GM12878 (cell line): ENCODE measurements at regions not wholly inside any gene's neighbourhood (a gene's known extent, or its start where the extent isn't known, plus 50 kb on each side); places are given as distances from the start of the nearest gene placed in this dataset.

Source experiments
- ATAC-seq: fragments of 200-7000 bp; cut with Tn5 transposase; 3 replicates; pipeline ENCODE4 v1.9.1; 2020; ENCODE audit warnings: mild to moderate bottlenecking, moderate library complexity
- BruUV-seq: library from RNA; stranded (reverse); fragments of 400-500 nt; replicated peaks from 2 replicates; lab custom pipeline; 2021; lab: Mats Ljungman, UMichigan
- CTCF ChIA-PET: fragments of 300-600 bp; sonication (Branson Sonifier 250); formaldehyde crosslinking; extraction: SDS; loops from one replicate; lab custom pipeline; 2021; ENCODE audit warnings: inconsistent platforms; lab: Yijun Ruan, JAX
- POLR2A ChIA-PET: fragments of 350-600 bp; formaldehyde crosslinking; extraction: SDS; loops from one replicate; lab custom pipeline; 2021; ENCODE audit warnings: inconsistent platforms; lab: Charles Lee
- RAD21 ChIA-PET: fragments of 300-600 bp; sonication (Branson Sonifier 250); formaldehyde crosslinking; loops from one replicate; lab custom pipeline; 2023; ENCODE audit warnings: antibody characterized with exemption; ENCODE audit not compliant: unreplicated experiment; lab: Charles Lee
- SMC1A ChIA-PET: fragments of 300-600 bp; sonication (Branson Sonifier 250); formaldehyde crosslinking; loops from one replicate; lab custom pipeline; 2023; ENCODE audit not compliant: unreplicated experiment, uncharacterized antibody; lab: Charles Lee
- DNase-seq: peaks from one replicate; pipeline ENCODE4 v3.0.0-alpha.2; 2011; ENCODE audit warnings: low read depth, low spot score
- FAIRE-seq: peaks from 3 replicates; lab custom pipeline; 2011; peaks lifted over from hg19 to GRCh38; lab: Jason Lieb, UNC
- H2AFZ ChIP-seq: 2 replicates; pipeline ENCODE4 v1.6.0; 2011; ENCODE audit warnings: low read depth, low read length, control low read depth; ENCODE audit not compliant: control insufficient read depth
- H3K27ac ChIP-seq: 2 replicates; pipeline ENCODE4 v1.5.1; 2011; ENCODE audit warnings: control low read depth; ENCODE audit not compliant: control insufficient read depth, insufficient read depth
- H3K27me3 ChIP-seq, 2 experiments: replicated peaks in 1 of 2; 2 replicates each; pipeline versions ENCODE4 v1.6.0 to v1.6.1; 2011; ENCODE audit warnings: low read length in 1 of 2; ENCODE audit not compliant: control insufficient read depth in 2 of 2, insufficient read depth in 2 of 2
- H3K36me3 ChIP-seq, 2 experiments: 2 replicates each; pipeline ENCODE4 v1.5.1; 2011; ENCODE audit warnings: low read length in 1 of 2; ENCODE audit not compliant: control insufficient read depth in 2 of 2, insufficient read depth in 2 of 2
- H3K4me1 ChIP-seq: 2 replicates; pipeline ENCODE4 v1.6.1; 2011; ENCODE audit warnings: mild to moderate bottlenecking, low read length, moderate library complexity, mixed read lengths; ENCODE audit not compliant: control insufficient read depth, insufficient read depth
- H3K4me2 ChIP-seq: 2 replicates; pipeline ENCODE4 v1.6.0; 2011; ENCODE audit warnings: control low read depth; ENCODE audit not compliant: control insufficient read depth, insufficient read depth
- H3K4me3 ChIP-seq: fragments of 200-600 bp; sonication (generic); 2 replicates; pipeline ENCODE4 v1.5.1; 2016
- H3K79me2 ChIP-seq: 2 replicates; pipeline ENCODE4 v1.6.0; 2011; ENCODE audit warnings: low read length; ENCODE audit not compliant: control insufficient read depth, insufficient read depth
- H3K9ac ChIP-seq: 2 replicates; pipeline ENCODE4 v1.8.0; 2011; ENCODE audit warnings: low read length, control low read depth, mixed read lengths; ENCODE audit not compliant: control insufficient read depth, insufficient read depth
- H3K9me3 ChIP-seq: replicated peaks from 3 replicates; pipeline ENCODE4 v1.5.1; 2011; ENCODE audit warnings: mild to moderate bottlenecking, low read length; ENCODE audit not compliant: control insufficient read depth, insufficient read depth
- H4K20me1 ChIP-seq: 2 replicates; pipeline ENCODE4 v1.6.0; 2011; ENCODE audit not compliant: control insufficient read depth, insufficient read depth
- BMI1 ChIP-seq: fragments of 450-650 bp; IDR thresholded peaks from 2 replicates; pipeline ENCODE4 v1.6.1; 2016; ENCODE audit warnings: mild to moderate bottlenecking, moderate library complexity, borderline replicate concordance
- BRCA1 ChIP-seq: IDR thresholded peaks from 2 replicates; pipeline ENCODE4 v1.6.1; 2011; ENCODE audit warnings: low read depth, low read length, improper control_type of control experiment
- CBX5 ChIP-seq: sonication (generic); IDR thresholded peaks from 2 replicates; pipeline ENCODE4 v1.6.1; 2016; ENCODE audit warnings: low read depth, moderate library complexity, mild to moderate bottlenecking, inconsistent platforms
- FOS ChIP-seq: IDR thresholded peaks from 3 replicates; pipeline ENCODE4 v1.6.1; 2011; ENCODE audit warnings: borderline replicate concordance; ENCODE audit not compliant: insufficient read length; ENCODE audit errors: extremely low read depth
- GATAD2B ChIP-seq: fragments of 450-650 bp; conservative IDR thresholded peaks from 2 replicates; pipeline ENCODE4 v1.6.1; 2017; ENCODE audit warnings: low read depth, mild to moderate bottlenecking, moderate library complexity
- JUNB ChIP-seq: IDR thresholded peaks from 2 replicates; pipeline ENCODE4 v1.6.1; 2016; ENCODE audit warnings: antibody characterized with exemption, mild to moderate bottlenecking
- MEF2B ChIP-seq: fragments of 450-650 bp; IDR thresholded peaks from 2 replicates; pipeline ENCODE4 v1.6.1; 2018; ENCODE audit warnings: mild to moderate bottlenecking, moderate library complexity; ENCODE audit not compliant: partially characterized antibody, poor library complexity, severe bottlenecking
- POLR2A ChIP-seq: IDR thresholded peaks from 2 replicates; pipeline ENCODE4 v1.6.1; 2011; ENCODE audit warnings: low read depth, mild to moderate bottlenecking, low read length
- SMAD5 ChIP-seq: IDR thresholded peaks from 2 replicates; pipeline ENCODE4 v1.6.1; 2016; ENCODE audit warnings: antibody characterized with exemption, low read depth
- SPI1 ChIP-seq: IDR thresholded peaks from 2 replicates; pipeline ENCODE4 v1.6.1; 2011; ENCODE audit warnings: low read depth, mild to moderate bottlenecking, low read length, moderate library complexity, borderline replicate concordance; ENCODE audit not compliant: insufficient read depth
- ZNF217 ChIP-seq: fragments of 450-650 bp; IDR thresholded peaks from 2 replicates; pipeline ENCODE4 v1.6.1; 2017; ENCODE audit warnings: antibody characterized with exemption, mild to moderate bottlenecking
- ZNF274 ChIP-seq: IDR thresholded peaks from one replicate; pipeline ENCODE4 v1.8.0; 2011; ENCODE audit not compliant: insufficient read length, insufficient read depth
- ZNF622 ChIP-seq: fragments of 450-650 bp; IDR thresholded peaks from 2 replicates; pipeline ENCODE4 v1.6.1; 2017; ENCODE audit warnings: mild to moderate bottlenecking, inconsistent platforms
- ZNF687 ChIP-seq: fragments of 450-650 bp; IDR thresholded peaks from 2 replicates; pipeline ENCODE4 v1.6.1; 2017; ENCODE audit warnings: mild to moderate bottlenecking, moderate library complexity
- ZSCAN29 ChIP-seq: fragments of 450-650 bp; IDR thresholded peaks from 2 replicates; pipeline ENCODE4 v1.6.1; 2017; ENCODE audit warnings: mild to moderate bottlenecking, moderate library complexity
- WGBS: methylation state at CpG from one replicate; pipeline ENCODE4 v1.1.6; 2016; ENCODE audit warnings: low lambda C conversion rate; ENCODE audit not compliant: insufficient replicate concordance, insufficient coverage; ENCODE audit errors: missing lambda C conversion rate; 5-methylcytosine and 5-hydroxymethylcytosine counted together
- in situ Hi-C: fragments of 300-500 bp; cut with MboI; formaldehyde crosslinking; loops from 9 replicates; pipeline ENCODE4 v1.14.3; 2018; ENCODE audit warnings: mixed read lengths
- intact Hi-C: fragments of 100-400 bp; cut with micrococcal nuclease; formaldehyde crosslinking; loops from one replicate; pipeline ENCODE4 v1.14.2; 2022; ENCODE audit not compliant: unreplicated experiment

- Histone ChIP-seq H3K4me3 (no peak overlapping the region), H4K20me1 (no peaks in the 10 kb centered on the region), H2AFZ (no peak overlapping the region), H3K9ac (no peak overlapping the region), H3K9me3 (no peaks in the 10 kb centered on the region), H3K4me1 (no peaks in the 10 kb centered on the region), H3K79me2 (no peaks in the 10 kb centered on the region), H3K4me2 (no peak overlapping the region), H3K36me3 (no peaks in the 10 kb centered on the region), H3K27me3 (no peaks in the 10 kb centered on the region), H3K27ac (no peak overlapping the region)
- in situ Hi-C loops (no loop called here), intact Hi-C loops (no loop called here)
- 6% methylated on average over 1 of the region's 1 CpG for WGBS
- RAD21 ChIA-PET: no interaction called here
- ATAC-seq (no peak), DNase-seq (no peak), FAIRE-seq (no peak)
- CTCF ChIA-PET: no interaction called here
- POLR2A ChIA-PET: no interaction called here
- no TSS peak for BruUV-seq
- SMC1A ChIA-PET: no interaction called here
- TF ChIP-seq BMI1: no peak
- no peak for TF ChIP-seq MEF2B
- no peak for TF ChIP-seq ZSCAN29
- no peak for TF ChIP-seq JUNB
- no peak for TF ChIP-seq CBX5
- TF ChIP-seq ZNF622: no peak
- no peak for TF ChIP-seq BRCA1
- no peak for TF ChIP-seq GATAD2B
- TF ChIP-seq SPI1: no peak
- TF ChIP-seq POLR2A: no peak
- no peak for TF ChIP-seq ZNF687
- TF ChIP-seq SMAD5: no peak
- TF ChIP-seq ZNF217: no peak
- TF ChIP-seq ZNF274: no peak
- TF ChIP-seq FOS: no peak
Observed at GRCh38 chr4:30341731-30342130, 378.4 kb upstream of the PCDH7 start.
